EH (cell line): ENCODE measurements at regions not wholly inside any gene's neighbourhood (a gene's known extent, or its start where the extent isn't known, plus 50 kb on each side); places are given as distances from the start of the nearest gene placed in this dataset.

Experiments used
- DNase-seq: peaks from one replicate; pipeline ENCODE4 v3.0.0-alpha.2; 2015; ENCODE audit warnings: low read depth

DNA sequence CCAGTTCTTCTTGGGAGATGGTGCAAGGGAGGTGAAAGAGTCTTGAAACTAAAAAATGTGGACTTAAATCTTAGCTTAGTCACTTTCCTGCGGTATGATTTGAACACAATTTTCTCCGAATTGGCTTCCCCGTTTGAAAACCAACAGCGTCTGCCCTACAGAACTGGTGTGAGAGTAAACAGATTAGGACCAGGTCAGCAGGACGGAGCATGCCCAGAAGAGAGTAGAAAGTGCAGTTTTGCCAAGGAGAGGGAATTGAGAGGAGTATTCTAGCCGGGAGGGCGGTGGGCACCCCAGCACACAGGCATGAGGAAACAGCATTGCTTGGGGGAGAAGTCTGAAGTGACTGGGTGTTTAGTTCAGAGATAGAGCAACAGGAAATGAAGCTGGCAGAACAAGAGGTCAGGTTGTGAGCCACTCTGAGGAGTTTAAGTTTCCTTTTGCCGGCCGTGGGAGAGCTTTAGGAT lies 927.1 kb downstream of the VRK1 start:
- no peak for DNase-seq

DNA sequence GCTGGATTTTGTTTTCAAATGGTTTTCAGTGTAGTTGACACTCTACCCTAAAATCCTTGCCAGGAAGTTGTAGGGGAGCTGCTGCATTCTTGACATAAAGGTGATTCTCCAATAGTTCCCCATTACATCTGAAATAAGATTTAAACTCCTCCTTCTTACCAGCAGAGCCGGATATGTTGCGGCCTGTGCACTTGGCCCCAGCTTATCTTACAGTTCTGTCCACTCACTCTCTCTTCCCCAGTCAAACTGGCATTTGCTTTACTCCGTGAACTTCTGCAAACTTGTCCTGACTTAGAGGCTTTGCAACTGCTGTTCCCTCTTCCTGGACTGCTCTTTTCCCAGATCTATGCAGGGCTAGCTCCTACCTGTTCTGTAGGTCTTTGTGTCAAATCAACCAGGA lies 929.5 kb downstream of the VRK1 start:
- DNase-seq = no peak

DNA sequence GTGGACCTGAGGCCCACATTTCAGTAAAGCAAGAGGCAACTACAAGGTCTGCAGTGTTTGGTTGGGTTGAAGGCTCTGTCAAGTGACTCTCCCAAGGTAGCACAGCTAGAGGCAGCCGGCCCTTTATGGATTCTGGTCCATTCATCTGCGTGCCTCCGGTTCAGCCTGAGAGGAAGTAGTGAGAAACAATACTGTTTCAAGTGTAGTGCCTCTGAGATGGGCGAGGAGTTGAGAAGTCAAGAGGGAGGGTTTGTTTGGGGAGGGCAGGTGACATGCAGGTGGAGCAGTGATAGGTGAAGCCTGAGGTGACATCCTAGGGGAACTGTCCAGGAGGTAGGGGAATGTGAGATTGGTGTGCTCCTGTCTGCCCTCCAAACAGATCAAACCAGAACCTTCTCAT lies 933.5 kb downstream of the VRK1 start:
- DNase-seq = no peak

DNA sequence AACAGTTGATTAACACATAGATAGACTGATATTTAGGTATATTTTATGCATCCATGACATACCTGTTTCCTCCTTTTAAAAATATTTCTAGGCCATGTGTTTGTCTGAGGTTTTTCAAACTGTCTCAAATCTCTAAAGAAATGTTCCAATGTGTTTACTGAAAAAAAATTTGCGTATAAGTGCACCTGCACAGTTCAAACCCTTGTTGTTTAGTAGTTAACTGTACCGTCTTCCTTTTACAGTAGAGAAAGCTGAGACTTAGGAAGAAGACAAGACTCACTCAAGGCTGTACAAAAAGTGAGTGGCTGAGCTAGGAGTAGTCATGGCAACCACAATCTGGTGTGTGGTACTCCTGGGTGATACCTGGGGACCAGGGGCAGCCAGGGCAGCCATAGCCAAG lies 934.6 kb downstream of the VRK1 start:
- no peak for DNase-seq

DNA sequence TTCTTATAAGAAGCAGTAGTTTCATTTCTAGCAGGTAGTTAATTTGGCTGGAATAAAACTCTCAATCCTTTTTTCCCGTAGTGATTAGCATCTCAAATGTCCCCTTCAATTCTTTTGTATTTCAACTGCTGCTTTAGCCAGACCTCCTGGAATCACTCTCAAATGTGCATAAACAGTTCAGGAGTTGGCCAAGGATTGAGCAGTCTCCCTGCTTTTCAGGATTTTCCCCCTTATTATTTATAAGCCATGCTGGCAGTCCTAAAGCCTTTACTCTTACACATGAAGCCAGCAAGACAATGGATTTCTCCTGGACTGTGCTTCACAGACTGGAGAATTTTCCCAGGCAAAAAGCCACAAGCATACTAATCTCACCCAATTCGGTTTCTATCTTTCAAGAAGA lies 950.1 kb downstream of the VRK1 start:
- DNase-seq = no peak

DNA sequence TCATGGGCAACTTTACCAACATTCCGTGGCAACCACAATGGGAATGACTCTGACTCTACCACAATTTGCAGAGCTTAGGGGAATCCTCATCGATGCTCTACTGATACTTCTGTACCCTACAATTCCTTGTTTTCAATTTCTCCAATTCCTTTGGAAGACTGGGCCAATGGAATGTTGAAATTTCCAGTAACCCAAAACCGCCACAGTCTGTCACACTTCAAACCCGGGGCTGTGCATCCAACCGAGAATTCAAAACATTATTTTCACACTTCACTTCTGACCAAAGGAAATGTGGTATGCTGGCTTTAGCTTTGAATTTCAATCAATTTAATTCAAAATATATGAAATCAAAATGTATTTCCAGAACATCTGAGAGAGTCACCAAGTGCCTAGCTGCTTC lies 951.4 kb downstream of the VRK1 start:
- no peak for DNase-seq

DNA sequence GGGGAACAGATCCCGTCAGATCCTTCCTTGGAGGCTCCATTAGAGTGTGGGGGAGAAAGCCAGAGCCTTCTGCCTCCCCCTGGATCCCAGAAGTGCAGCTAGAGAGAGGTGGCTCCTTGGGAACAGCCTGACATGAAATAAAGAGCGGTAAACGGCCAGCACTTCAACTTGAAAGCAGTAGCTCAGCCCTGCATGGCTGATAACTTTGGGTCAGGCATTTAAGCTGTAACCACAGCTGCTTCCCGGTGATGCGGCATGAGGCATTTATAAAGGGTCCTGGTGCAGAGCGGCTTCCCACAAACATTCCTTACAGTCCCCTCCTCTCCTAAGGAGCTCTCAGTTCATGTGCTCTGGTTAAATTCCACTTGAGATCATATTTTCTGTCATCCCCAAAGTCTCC lies 960.3 kb downstream of the VRK1 start:
- no peak for DNase-seq

DNA sequence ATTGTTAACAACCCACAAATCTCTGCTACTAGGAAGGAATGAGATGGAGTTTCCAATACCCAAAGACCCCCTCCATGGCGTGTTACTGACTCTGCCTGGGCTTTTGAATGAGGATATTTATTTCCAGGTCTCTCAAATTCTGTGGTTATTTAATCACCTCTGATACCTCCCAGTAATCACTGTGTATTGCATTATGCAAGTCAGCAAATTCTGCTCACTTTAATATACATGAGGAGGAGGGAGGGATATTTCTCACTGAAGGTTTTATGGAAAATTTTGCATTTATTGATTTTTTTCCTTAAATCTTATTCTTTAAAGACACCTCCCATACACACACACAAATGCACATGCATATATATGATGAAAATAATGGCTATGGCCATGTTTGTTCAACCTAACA lies 962.9 kb downstream of the VRK1 start:
- no peak for DNase-seq

DNA sequence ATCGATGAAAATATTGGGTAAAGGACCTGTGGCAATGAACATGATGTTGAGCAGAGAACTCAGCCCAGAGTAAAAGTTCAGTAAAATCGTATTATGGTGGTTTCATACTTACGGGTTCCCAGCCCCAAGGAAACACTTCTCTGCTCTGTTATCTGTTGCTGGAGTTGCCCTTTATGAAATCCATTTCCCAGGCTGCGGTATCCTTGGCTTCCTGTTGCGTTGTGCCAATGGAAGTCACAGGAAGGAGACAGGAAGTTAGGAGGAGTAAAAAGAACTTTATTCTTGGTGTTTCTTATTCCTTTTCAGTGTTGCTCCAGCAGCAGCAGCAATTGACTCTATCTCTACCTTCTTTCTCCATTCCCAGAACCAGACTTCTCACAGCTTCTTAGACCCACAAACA lies 965.2 kb downstream of the VRK1 start:
- no peak for DNase-seq

DNA sequence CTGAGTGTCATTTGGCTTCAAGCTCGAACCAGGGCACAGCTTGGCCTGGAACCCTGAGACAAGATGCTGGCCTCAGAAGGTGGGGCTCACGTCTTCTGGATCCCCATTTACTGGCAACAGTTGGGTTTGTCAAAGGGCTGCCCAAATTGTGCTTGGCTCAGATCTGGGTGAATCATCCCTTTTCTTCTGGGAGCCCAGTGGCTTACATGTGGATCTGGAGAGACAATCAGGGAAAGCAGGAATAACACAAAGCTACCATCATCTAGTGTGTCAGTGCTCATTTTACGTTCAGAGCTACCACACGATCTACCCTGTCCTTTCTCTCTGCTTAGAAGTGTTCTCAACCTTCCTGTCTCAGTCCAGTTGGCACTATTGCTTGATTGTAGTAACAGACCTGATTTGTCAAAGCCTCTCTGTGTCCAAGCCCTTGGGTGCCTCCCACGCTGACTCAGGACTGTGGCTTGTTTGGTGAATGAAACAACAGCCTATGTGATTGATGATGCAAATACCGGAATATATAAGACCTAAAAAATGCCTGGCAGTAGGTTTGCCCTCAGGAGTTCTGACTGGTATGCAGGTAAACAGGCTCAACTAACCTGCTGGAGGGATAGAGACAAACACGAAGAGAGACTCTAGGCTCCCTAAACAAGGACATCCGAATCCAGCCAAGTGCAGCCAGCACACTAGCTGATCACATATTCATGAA lies 974.3 kb downstream of the VRK1 start:
- no peak for DNase-seq

DNA sequence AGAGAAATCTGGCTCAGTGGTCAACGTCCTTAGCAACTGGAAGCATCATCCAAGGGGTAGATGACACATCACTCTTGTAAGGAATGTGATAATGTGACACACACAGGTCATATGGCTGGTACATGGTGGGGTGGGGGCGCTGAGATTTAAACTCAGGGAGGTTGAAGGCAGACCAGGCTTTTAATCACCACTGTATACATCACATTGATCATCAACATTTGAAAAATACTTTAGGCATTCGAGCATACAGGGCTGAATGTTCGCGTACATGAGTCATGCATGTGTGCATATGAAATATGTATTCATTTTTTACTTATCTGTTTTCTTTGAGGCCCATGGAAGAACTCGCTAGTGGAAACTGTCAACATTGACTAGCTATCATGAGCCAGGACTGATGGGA lies 976.4 kb downstream of the VRK1 start:
- no peak for DNase-seq

DNA sequence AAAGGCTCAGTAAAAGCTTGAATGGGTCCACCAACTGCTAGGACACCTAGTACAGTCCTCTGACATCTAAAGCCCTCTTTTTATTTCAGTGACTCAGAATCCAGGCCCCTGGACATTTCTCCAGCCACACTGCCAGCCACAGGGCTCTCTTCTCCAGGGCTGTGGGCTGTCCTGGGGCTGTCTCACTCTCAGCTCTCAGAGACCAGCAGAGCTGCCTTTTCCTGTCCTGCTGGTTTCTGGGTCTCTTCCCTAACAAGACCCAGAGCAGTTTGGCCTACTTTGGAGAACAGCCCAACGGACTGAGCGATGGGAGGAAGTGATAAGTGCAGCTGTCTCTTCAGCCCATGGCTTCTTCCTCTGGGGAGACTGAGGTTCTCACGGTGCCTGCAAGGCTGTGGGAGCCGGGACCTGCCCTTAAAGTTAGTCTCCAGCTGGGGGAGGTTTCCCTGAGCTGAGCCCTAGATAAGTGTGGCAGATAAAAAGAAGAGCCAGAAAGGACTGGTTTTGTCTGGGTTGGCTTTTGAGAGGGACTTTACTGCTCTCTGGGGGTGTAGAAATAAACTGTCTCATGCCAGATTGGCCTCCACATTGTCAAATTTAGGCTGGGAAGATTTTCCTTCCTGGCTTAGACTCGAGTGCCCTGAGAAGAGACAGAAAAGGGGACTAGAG lies 979.8 kb downstream of the VRK1 start:
- DNase-seq = no peak

DNA sequence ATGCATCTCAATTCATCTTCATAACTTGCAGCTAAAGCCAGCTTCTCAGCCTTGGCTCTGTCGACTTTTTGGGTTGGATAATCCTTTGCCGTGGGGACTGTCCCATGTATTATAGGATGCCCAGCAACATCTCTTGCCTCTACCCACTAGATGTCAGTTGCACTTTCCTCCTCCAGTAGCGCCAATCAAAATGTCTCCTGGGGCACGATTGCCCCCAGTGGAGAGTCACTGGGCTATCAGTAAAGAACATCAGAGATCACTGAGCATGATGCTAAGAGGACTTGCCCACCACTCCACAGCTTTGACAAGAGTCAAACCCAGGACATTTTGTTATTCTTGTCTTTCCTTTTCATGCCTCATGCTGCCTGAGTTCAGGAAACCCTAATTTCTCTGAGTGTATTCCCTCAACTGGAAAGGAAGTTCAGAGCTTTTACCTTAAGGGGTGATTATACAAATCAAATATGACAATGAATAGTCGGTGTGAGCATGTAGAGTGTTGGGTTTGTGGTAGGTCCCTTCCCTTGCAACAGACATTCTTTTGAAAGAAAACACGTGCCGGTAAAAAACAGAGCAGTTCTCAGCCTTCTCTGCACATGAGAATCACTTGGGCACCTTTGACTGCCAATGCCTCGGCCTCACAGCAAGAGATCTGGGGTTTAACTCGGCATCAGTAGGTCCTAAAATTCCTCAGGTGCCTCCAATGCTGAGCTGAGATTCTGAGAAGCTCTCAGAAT lies 980.6 kb downstream of the VRK1 start:
- DNase-seq = no peak

DNA sequence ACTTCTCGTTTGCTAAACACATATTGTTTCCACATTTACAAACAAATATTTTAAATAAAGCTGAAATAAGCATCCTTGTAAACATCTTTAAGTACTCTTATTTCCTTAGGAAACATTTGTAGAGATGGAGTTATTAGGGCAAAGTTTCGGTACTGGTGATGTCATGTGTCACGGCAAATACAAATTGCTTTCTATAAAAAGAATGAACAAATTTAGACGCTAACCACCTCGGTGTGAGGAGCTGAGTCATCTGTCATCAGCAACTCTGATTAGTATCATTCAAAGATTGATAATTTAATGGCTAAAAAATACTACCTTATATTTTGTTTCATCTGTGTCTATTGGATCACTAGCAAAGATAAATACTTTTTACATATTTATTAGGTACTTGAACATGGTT lies 982.0 kb downstream of the VRK1 start:
- DNase-seq = no peak

DNA sequence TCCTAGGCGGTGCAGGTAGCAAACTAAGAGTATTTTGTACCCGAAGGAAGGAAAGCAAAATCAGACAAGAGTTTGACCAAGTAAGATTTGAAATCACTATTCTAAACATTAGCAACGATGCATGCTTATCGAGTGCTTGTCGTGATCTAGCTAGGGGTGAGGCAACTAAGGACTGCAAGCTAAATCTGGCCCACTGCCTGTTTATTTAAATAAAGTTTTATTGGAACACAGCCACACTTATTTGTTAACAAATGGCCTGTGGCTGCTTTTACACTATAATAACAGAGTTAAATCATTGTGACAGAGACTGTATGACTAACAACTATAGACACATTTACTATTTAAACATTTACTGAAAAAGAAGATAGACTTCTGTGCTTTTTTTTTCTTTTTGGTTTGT lies 983.6 kb downstream of the VRK1 start:
- DNase-seq = no peak

DNA sequence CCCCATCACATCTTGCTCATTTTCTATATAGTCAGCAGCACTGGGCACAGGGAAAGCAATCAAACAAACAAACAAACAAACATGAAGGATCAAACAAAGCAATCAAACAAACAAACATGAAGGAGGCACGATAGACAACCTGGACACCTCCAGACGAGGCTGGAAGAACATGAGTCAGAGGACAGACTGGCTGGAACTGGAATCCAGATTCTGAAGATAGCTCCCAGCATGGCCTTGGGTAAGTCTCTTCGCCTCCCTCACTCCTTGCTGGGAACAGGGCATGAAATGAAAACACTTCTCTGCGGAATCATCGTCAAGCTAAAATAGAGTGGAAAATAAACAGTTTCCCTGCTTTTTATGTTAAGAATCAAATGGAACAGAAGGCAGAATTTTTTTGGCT lies 984.8 kb downstream of the VRK1 start:
- no peak for DNase-seq

DNA sequence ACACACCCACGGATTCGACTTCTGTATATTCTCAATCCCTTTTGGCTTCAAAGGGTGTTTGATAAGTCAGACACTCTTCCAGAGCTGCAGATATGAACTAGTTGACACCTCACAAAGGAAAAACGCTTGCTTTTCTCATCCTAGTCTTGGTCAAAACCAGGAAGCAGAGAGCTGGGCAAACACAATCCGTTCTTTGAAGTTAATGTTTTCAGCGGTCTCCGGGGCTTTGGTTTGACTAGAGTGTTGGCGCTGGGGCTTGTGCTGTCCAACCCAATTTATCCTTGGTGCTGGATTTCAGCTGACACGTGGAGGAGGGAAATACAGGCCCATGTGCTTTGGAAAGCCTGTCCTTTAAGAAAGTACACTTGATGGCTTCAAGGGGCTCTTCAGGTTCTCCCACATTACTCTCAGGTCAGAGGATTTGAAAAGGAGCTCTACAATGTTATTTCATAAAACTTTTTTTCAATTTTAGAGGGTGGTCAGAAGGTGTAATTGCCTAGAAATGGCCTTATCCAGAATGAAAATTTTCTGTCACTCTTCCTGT lies 985.8 kb downstream of the VRK1 start:
- DNase-seq = no peak

DNA sequence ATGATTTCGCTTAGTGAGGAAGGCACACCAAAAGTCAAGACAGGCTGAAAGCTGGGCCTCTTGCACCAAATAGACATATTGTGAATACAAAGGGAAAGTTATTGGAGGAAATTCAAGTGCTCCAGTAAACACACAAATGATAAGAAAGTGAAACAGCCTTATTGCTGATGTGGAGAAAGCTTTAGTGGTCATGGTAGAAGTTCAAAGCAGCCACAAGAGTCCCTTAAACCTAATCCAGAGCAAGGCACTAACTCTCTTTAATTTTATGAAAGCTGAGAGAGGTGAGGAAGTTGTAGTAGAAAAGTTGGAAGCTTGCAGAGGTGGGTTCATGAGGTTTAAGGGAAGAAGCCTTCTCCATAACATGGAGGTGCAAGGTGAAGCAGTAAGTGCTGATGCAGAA lies 988.3 kb downstream of the VRK1 start:
- no peak for DNase-seq

DNA sequence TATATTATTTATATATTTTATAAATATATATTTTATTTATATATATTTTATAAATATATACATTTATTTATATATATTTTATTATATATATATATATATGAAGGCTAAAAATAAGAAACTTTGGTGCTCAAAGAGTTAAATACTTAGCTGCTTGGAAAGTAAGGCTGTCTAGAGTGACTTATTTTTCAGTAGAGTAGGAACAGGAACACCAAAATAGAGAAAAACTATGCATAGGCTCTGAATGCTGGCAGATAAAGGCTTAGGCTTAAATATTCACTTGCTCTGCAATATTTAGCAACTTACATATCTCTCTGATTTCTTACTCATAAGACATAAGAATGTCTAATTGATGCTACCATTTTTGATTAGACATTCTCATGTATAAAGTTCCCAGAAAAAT lies 991.2 kb downstream of the VRK1 start:
- DNase-seq = no peak

DNA sequence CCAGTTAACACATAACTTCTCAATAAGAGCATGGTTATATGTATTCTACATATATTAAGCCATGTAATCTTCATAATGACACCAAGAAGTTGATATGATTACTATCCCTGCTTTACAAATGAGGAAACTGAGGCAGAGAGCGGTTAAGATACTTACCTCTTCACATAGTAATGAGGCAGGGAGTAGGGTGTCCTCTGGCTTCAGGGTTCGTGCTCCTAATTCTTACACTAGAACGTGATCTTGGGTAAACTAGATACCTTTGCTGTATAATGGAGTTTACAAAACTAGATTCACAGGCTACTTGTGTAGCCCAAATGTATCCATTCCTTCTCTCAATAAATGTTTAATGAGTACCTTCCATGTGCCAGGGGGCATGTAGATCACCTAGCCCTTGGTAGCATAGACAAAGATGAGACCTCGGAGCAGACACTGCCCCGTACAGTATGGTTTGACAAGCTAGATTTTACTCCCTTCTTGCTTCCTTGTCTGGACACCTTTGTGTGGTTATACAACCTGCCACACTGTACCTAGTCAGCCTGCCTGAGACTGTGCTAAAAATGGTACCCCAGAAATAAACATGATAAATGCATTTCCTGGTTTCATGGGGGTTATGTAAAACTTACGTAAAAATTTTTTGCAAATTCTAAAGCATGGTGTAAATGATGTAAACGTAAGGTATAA lies 991.8 kb downstream of the VRK1 start:
- no peak for DNase-seq

DNA sequence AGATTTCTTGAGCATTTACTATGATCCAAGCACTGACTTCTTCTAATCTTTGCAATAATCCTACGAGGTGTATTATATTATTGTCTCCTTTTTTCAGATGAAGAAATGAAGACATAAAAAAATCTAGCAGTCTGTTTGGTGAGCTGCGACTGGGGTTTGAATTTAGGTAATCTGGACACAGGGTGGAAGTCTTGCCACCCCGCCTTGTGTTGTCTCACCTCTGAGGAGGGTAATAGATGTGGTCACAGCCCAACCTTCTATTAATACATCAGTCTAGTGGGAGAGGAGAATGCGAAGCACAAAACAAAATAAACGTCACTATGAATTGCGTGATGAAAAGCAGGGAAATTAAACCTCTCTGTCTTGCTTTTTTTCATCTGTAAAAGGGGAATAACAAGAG lies 993.9 kb downstream of the VRK1 start:
- DNase-seq = no peak

DNA sequence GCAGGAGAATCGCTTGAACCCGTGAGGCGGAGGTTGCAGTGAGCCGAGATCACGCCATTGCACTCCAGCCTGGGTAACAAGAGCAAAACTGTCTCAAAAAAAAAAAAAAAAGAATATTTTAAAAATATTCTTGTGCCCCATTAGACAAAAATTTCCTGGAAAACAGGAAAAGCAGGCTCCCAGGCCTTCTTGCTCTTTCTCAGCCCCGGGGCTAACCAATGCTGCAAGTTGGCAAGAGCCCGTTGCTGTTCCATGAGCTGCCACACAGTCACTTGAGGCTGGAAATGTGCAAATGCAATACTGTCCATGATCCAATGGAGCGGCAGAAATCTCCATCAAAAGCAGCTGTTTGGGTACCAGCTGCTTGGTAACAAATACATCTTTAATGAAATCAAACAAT lies 994.7 kb downstream of the VRK1 start:
- no peak for DNase-seq

DNA sequence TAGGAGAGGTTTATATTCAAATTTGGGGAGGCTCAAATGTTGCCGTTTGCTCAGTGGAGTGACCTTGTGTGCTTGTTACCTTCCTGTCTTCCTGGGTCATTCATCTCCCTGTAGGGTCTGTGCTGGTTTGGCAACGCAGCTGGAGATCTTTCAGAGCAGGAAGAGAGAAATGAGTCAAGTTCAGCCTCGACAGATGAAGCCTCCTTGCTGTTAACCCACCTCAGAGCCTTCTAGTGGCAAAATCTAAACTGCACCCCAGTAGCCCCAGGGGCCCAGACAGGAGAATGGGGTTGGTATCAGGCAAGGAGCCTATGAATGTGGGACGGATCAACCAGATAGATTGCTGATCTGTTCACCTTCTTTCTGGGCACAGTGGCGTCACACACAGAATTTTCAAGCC lies 999.3 kb downstream of the VRK1 start:
- DNase-seq = no peak
